Breast epithelium (tissue), 3 donors: ENCODE measurements at regions not wholly inside any gene's neighbourhood (a gene's known extent, or its start where the extent isn't known, plus 50 kb on each side); places are given as distances from the start of the nearest gene placed in this dataset.

Experiments used
- CTCF ChIP-seq, 3 donors: fragments of 450-650 bp; IDR thresholded peaks; one replicate each; pipeline ENCODE4 v1.5.1; 2016 to 2017; ENCODE audit warnings: antibody characterized with exemption in 3 of 3, mild to moderate bottlenecking in 3 of 3, moderate library complexity in 3 of 3
- POLR2AphosphoS5 ChIP-seq, 3 donors: sonication (generic); formaldehyde crosslinking; IDR thresholded peaks; one replicate each; pipeline ENCODE4 v1.6.1; 2017; ENCODE audit warnings: antibody characterized with exemption in 3 of 3

- TF ChIP-seq CTCF (IDR thresholded peaks at IDR 0.05) (no peak), POLR2AphosphoS5 (IDR thresholded peaks at IDR 0.05) (no peak)
Observed at GRCh38 chr18:27750014-27750413, 426.9 kb downstream of the CDH2 start.
